ENCODE measurements at regions not wholly inside any gene's neighbourhood (a gene's known extent, or its start where the extent isn't known, plus 50 kb on each side); places are given as distances from the start of the nearest gene placed in this dataset.

- no peak overlapping the region for H3K9ac ChIP-seq (ENCODE audit: low read depth, low read length)
- no peaks in the 10 kb centered on the region for H3K9me3 ChIP-seq (ENCODE audit: insufficient read depth, low read depth, low read length)
- H3K27me3 ChIP-seq (ENCODE audit: insufficient read depth, low read length) = no peaks in the 10 kb centered on the region
- no peak overlapping the region for H3K4me3 ChIP-seq (ENCODE audit: low read length)
- no peak overlapping the region for H3K27ac ChIP-seq (ENCODE audit: low read depth, low read length)
- H3K36me3 ChIP-seq (ENCODE audit: insufficient read depth, low read length) = no peaks in the 10 kb centered on the region
- WGBS = 80% methylated on average over 1 of the region's 2 CpGs
- peaks cover 7% of the 10 kb centered on the region for H3K4me1 ChIP-seq (ENCODE audit: insufficient read depth, low read length)
These were observed 149.0 kb upstream of the PWP1 start for GRCh38 chr12:107536613-107537012.

DNA sequence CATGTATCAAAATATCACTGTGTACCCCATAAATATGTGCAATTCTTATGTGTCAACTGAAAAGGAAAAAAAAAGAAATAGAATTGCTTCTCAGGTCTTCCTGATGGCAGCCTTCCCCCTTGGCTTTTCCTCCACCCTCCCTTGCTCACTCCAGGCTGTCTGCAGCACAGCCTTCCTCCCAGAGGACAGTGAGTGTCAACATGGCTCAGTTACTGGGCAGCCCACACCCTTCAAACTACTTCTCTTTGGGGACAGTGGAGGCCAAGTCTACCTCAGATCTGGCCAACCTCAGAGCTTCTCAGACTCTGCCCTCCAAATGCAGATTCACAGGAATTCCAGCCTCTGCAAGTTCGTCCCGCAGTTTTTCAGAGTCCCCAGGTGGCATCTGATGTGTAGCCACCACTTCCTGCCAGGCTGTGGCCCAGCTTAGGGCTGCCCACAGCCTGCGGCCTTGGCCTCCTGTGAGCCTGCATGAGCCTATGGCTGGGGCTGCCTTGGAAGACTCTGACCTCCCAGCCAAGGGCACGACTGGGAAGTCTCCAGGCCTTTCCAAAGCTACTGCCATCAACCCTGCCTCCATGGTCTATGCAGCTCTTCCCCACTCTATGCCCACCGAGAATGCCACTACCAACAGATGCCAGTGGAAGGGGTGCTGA is 148.0 kb upstream of the PWP1 start:
- no peak overlapping the region for H3K9ac ChIP-seq (ENCODE audit: low read depth, low read length)
- WGBS = 86% methylated on average over 5 of the region's 5 CpGs

DNA sequence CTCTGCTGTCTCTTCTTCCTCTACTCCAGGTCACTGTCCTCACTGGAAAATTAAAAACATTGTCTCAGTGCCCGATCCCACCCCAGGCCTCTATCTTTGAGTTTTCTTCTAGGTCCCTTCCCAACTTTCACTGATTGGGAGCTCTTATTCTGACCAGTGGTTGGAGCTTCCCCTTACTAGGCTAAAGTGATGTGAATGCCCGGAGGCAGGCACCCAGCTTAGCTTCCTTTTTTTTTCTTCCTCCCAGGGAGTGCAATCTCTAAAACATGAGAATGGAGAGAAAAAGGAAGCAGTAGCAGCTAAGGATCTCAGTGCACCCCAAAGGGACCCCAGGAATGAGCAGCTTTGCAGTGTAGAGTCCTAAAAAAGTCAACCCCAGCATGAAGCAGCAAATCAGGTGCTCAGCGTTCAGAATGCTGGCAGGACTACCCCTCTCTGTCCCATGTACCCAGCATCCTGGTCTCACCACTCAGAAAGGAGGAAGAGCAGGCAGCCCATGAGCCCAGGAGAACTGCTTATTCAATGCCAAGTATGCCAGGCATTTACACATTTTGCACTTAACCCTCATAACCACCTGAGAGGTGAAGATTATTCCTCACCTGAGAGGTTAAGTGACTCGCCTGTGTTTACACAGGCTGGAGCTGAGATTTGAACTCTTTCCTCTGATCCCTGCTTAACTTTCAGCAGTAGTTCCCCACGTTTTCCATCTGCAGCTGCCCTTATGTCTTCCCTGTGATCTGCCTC is 146.2 kb upstream of the PWP1 start:
- no peak overlapping the region for H3K27ac ChIP-seq (ENCODE audit: low read depth, low read length)
- no peaks in the 10 kb centered on the region for H3K27me3 ChIP-seq (ENCODE audit: insufficient read depth, low read length)
- H3K4me3 ChIP-seq (ENCODE audit: low read length) = no peak overlapping the region
- no peak overlapping the region for H3K9ac ChIP-seq (ENCODE audit: low read depth, low read length)
- 79% methylated on average over 5 of the region's 5 CpGs for WGBS
- H3K36me3 ChIP-seq (ENCODE audit: insufficient read depth, low read length) = no peaks in the 10 kb centered on the region
- H3K9me3 ChIP-seq (ENCODE audit: insufficient read depth, low read depth, low read length) = no peaks in the 10 kb centered on the region
- peaks cover 7% of the 10 kb centered on the region for H3K4me1 ChIP-seq (ENCODE audit: insufficient read depth, low read length)

More for the DNA sequence above, 148.0 kb upstream of the PWP1 start:
- Histone ChIP-seq H3K4me3 (ENCODE audit: low read length) (no peak overlapping the region), H3K27ac (ENCODE audit: low read depth, low read length) (no peak overlapping the region), H3K27me3 (ENCODE audit: insufficient read depth, low read length) (no peaks in the 10 kb centered on the region), H3K36me3 (ENCODE audit: insufficient read depth, low read length) (no peaks in the 10 kb centered on the region), H3K9me3 (ENCODE audit: insufficient read depth, low read depth, low read length) (no peaks in the 10 kb centered on the region), H3K4me1 (ENCODE audit: insufficient read depth, low read length) (peaks cover 7% of the 10 kb centered on the region)

GRCh38 chr12:107541001-107541705 is 144.4 kb upstream of the PWP1 start:
- H3K9me3 ChIP-seq (ENCODE audit: insufficient read depth, low read depth, low read length) = no peaks in the 10 kb centered on the region
- WGBS = 94% methylated on average over 7 of the region's 7 CpGs
- H3K4me1 ChIP-seq (ENCODE audit: insufficient read depth, low read length) = no peaks in the 10 kb centered on the region
- no peak overlapping the region for H3K4me3 ChIP-seq (ENCODE audit: low read length)
- H3K27ac ChIP-seq (ENCODE audit: low read depth, low read length) = no peak overlapping the region
- H3K9ac ChIP-seq (ENCODE audit: low read depth, low read length) = no peak overlapping the region
- no peaks in the 10 kb centered on the region for H3K36me3 ChIP-seq (ENCODE audit: insufficient read depth, low read length)
- H3K27me3 ChIP-seq (ENCODE audit: insufficient read depth, low read length) = no peaks in the 10 kb centered on the region

DNA sequence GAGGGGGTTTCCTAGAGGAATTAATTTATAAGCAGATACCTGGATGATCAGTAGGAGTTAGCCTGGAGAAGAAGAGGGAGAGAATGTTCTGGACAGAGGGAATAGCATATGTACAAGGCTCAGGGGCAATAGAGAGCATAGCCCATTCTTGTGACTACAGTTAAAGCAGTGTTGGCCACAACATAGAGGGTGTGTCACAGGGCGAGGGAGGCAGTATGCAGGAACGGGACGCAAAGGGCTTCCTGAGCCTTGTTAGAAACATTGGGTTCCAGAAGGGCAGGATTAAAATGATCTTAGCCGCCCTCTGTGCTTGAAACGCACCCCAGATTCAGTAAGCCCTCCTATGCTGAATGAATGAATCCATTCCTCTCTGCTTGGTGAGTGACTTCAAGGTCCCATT is 142.2 kb upstream of the PWP1 start:
- Histone ChIP-seq H3K9me3 (ENCODE audit: insufficient read depth, low read depth, low read length) (no peaks in the 10 kb centered on the region), H3K9ac (ENCODE audit: low read depth, low read length) (no peak overlapping the region), H3K27ac (ENCODE audit: low read depth, low read length) (no peak overlapping the region), H3K36me3 (ENCODE audit: insufficient read depth, low read length) (no peaks in the 10 kb centered on the region), H3K27me3 (ENCODE audit: insufficient read depth, low read length) (no peaks in the 10 kb centered on the region), H3K4me1 (ENCODE audit: insufficient read depth, low read length) (no peaks in the 10 kb centered on the region), H3K4me3 (ENCODE audit: low read length) (no peak overlapping the region)
- 91% methylated on average over 5 of the region's 5 CpGs for WGBS

GRCh38 chr12:107543841-107544240 is 141.8 kb upstream of the PWP1 start:
- no peaks in the 10 kb centered on the region for H3K27me3 ChIP-seq (ENCODE audit: insufficient read depth, low read length)
- no peaks in the 10 kb centered on the region for H3K9me3 ChIP-seq (ENCODE audit: insufficient read depth, low read depth, low read length)
- WGBS = 85% methylated on average over 4 of the region's 4 CpGs
- H3K27ac ChIP-seq (ENCODE audit: low read depth, low read length) = no peak overlapping the region
- no peak overlapping the region for H3K4me3 ChIP-seq (ENCODE audit: low read length)
- no peak overlapping the region for H3K9ac ChIP-seq (ENCODE audit: low read depth, low read length)
- H3K36me3 ChIP-seq (ENCODE audit: insufficient read depth, low read length) = no peaks in the 10 kb centered on the region
- no peaks in the 10 kb centered on the region for H3K4me1 ChIP-seq (ENCODE audit: insufficient read depth, low read length)

- Histone ChIP-seq H3K9me3 (ENCODE audit: insufficient read depth, low read depth, low read length) (no peaks in the 10 kb centered on the region), H3K4me3 (ENCODE audit: low read length) (no peak overlapping the region), H3K27ac (ENCODE audit: low read depth, low read length) (no peak overlapping the region), H3K36me3 (ENCODE audit: insufficient read depth, low read length) (no peaks in the 10 kb centered on the region), H3K9ac (ENCODE audit: low read depth, low read length) (no peak overlapping the region), H3K27me3 (ENCODE audit: insufficient read depth, low read length) (no peaks in the 10 kb centered on the region), H3K4me1 (ENCODE audit: insufficient read depth, low read length) (no peaks in the 10 kb centered on the region)
- 82% methylated on average over 2 of the region's 2 CpGs for WGBS
These were observed 140.7 kb upstream of the PWP1 start for GRCh38 chr12:107544937-107545336.

GRCh38 chr12:107545737-107546353 is 139.8 kb upstream of the PWP1 start:
- 91% methylated on average over 6 of the region's 6 CpGs for WGBS

DNA sequence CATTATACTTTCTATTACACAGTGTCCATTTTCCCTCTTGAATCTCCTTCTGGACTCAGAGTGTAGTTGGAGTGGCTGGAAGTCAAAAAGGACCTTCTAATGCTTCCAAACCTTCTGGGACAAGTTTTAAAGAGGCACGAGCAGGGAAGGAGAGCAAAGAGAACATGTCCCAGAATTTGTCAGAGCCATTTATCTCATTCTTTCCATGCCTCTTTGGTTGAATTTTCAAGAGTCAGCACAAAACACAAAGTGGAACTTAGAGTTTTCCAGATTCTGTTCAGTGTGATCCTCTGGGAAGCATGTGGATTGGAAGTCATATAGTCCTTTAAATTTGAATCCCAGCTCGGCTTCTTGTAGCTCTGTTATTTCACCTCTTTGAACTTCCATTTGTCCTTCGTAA is 138.2 kb upstream of the PWP1 start:
- 92% methylated on average over 3 of the region's 3 CpGs for WGBS
- Histone ChIP-seq H3K9me3 (ENCODE audit: insufficient read depth, low read depth, low read length) (no peaks in the 10 kb centered on the region), H3K4me3 (ENCODE audit: low read length) (no peak overlapping the region), H3K27me3 (ENCODE audit: insufficient read depth, low read length) (no peaks in the 10 kb centered on the region), H3K9ac (ENCODE audit: low read depth, low read length) (no peak overlapping the region), H3K4me1 (ENCODE audit: insufficient read depth, low read length) (no peaks in the 10 kb centered on the region), H3K27ac (ENCODE audit: low read depth, low read length) (no peak overlapping the region), H3K36me3 (ENCODE audit: insufficient read depth, low read length) (no peaks in the 10 kb centered on the region)

More at GRCh38 chr12:107545737-107546353, 139.8 kb upstream of the PWP1 start:
- Histone ChIP-seq H3K9ac (ENCODE audit: low read depth, low read length) (no peak overlapping the region), H3K36me3 (ENCODE audit: insufficient read depth, low read length) (no peaks in the 10 kb centered on the region), H3K27me3 (ENCODE audit: insufficient read depth, low read length) (no peaks in the 10 kb centered on the region), H3K4me1 (ENCODE audit: insufficient read depth, low read length) (no peaks in the 10 kb centered on the region), H3K9me3 (ENCODE audit: insufficient read depth, low read depth, low read length) (no peaks in the 10 kb centered on the region), H3K4me3 (ENCODE audit: low read length) (no peak overlapping the region), H3K27ac (ENCODE audit: low read depth, low read length) (no peak overlapping the region)

DNA sequence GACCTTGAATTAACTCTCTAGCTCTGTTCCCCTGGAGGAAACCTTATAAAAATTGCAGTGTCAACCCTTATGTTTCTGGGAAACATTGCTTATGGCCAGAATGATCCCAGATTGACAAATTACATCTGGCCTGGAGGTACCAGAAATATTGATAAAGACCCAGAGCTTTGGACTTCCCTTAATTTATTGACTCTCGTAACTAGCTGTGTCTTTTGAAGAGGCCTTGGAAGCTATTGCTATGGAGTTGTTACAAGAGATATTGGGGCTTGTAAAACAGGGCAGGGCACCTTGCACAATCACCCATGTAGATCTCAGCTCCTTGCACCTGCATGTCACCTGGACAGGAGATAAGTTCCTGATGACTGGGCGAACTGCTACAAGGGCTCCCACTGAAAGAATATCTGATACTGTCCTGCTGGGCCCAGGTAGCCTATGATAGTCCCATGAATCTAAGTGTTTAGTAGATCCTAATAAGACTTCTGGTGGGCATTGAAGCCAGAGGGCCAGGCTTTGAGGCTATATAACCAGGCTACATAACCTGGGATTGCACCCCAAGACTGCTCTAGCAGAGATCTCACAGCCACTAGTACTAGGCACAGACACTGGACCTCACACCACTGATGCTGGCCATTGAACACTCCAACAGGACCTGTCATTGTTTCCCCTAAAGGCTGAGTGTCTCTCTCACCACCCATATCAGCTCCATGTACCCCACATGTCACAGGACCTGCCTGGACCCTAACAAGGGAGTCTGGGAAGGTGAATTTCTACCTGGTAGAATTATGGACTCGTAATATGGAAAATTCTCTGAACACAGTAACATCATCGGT is 135.7 kb upstream of the PWP1 start:
- H3K36me3 ChIP-seq (ENCODE audit: insufficient read depth, low read length) = no peaks in the 10 kb centered on the region
- 95% methylated on average over 4 of the region's 4 CpGs for WGBS
- no peaks in the 10 kb centered on the region for H3K27me3 ChIP-seq (ENCODE audit: insufficient read depth, low read length)
- no peaks in the 10 kb centered on the region for H3K4me1 ChIP-seq (ENCODE audit: insufficient read depth, low read length)
- H3K27ac ChIP-seq (ENCODE audit: low read depth, low read length) = no peak overlapping the region
- no peak overlapping the region for H3K4me3 ChIP-seq (ENCODE audit: low read length)
- no peaks in the 10 kb centered on the region for H3K9me3 ChIP-seq (ENCODE audit: insufficient read depth, low read depth, low read length)
- H3K9ac ChIP-seq (ENCODE audit: low read depth, low read length) = no peak overlapping the region

Data from HUES64 (cell line).